Spleen (tissue), 11 donors: ENCODE measurements at regions not wholly inside any gene's neighbourhood (a gene's known extent, or its start where the extent isn't known, plus 50 kb on each side); places are given as distances from the start of the nearest gene placed in this dataset.

ENCODE experiments used
- DNase-seq: peaks from one replicate; pipeline ENCODE4 v3.0.0-alpha.2; 2020
- H3K27ac ChIP-seq, 8 donors: fragments of 200-600 bp; sonication (generic) in 7 of 8; 1 replicate in 4 of 8; 2 replicates in 4 of 8; pipeline versions ENCODE4 v1.5.0 to v1.8.0; 2016 to 2021; ENCODE audit warnings: inconsistent platforms in 4 of 8, mild to moderate bottlenecking in 4 of 8, moderate library complexity in 1 of 8
- H3K27me3 ChIP-seq, 7 donors: fragments of 200-600 bp; sonication (generic) in 6 of 7; replicated peaks in 1 of 7; 1 replicate in 4 of 7; 2 replicates in 3 of 7; pipeline versions ENCODE4 v1.5.0 to v1.8.0; 2016 to 2021; ENCODE audit warnings: inconsistent platforms in 3 of 7, mild to moderate bottlenecking in 1 of 7
- H3K36me3 ChIP-seq, 6 donors: fragments of 200-600 bp; sonication (generic) in 5 of 6; 1 replicate in 4 of 6; 2 replicates in 2 of 6; pipeline versions ENCODE4 v1.5.0 to v1.8.0; 2016 to 2021; ENCODE audit warnings: inconsistent platforms in 2 of 6
- H3K4me1 ChIP-seq, 6 donors: fragments of 200-600 bp; sonication (generic) in 5 of 6; 1 replicate in 3 of 6; 2 replicates in 3 of 6; pipeline versions ENCODE4 v1.5.0 to v1.8.0; 2016 to 2021; ENCODE audit warnings: inconsistent platforms in 3 of 6
- H3K4me3 ChIP-seq, 8 donors: fragments of 200-600 bp; sonication (generic) in 7 of 8; 1 replicate in 4 of 8; 2 replicates in 4 of 8; pipeline versions ENCODE4 v1.5.0 to v1.8.0; 2016 to 2021; ENCODE audit warnings: inconsistent platforms in 4 of 8, mild to moderate bottlenecking in 4 of 8, moderate library complexity in 2 of 8
- H3K9me3 ChIP-seq, 8 donors: fragments of 200-600 bp; sonication (generic) in 7 of 8; 1 replicate in 4 of 8; 2 replicates in 4 of 8; pipeline versions ENCODE4 v1.5.0 to v1.8.0; 2016 to 2021; ENCODE audit warnings: inconsistent platforms in 4 of 8
- CTCF ChIP-seq, 11 experiments: fragments of 200-600 bp in 7 of 11; fragments of 450-650 bp in 4 of 11; sonication (generic) in 4 of 11; IDR thresholded peaks in 8 of 11; conservative IDR thresholded peaks in 3 of 11; 1 replicate in 7 of 11; 2 replicates in 4 of 11; pipeline versions ENCODE4 v1.4.0 to v1.8.0; 2016 to 2021; ENCODE audit warnings: antibody characterized with exemption in 11 of 11, inconsistent platforms in 4 of 11, mild to moderate bottlenecking in 1 of 11
- POLR2A ChIP-seq, 3 donors: fragments of 450-650 bp; IDR thresholded peaks; one replicate each; pipeline ENCODE4 v1.5.1; 2017; ENCODE audit warnings: antibody characterized with exemption in 3 of 3, mild to moderate bottlenecking in 1 of 3
- POLR2AphosphoS5 ChIP-seq, 3 donors: sonication (generic); formaldehyde crosslinking; IDR thresholded peaks; one replicate each; pipeline ENCODE4 v1.5.1; 2017; ENCODE audit warnings: antibody characterized with exemption in 3 of 3
- WGBS, 5 donors: extraction: QIAGEN DNeasy Blood & Tissue Kit in 3 of 5; methylation state at CpG; one replicate each; pipeline versions ENCODE4 v1.1.5 to v1.1.7; 2013 to 2018; 5-methylcytosine and 5-hydroxymethylcytosine counted together
- intact Hi-C: fragments of 100-400 bp; cut with DNase I; formaldehyde crosslinking; loops from one replicate; pipeline ENCODE4 v1.15.0; 2023; ENCODE audit warnings: low total_unique reads
- donor health status: healthy with polysubstance abuse.
- donor health status: DM: no; HTN: no; CAD: no; lungs with moderate emphysema.
- donor health status: DM: no; HTN: no; CAD: no.
- donor health status: Bipolar disorder and iron deficiency.
- donor health status: healthy.
- donor health status: DM: no; HTN: no; CAD: no.
- donor health status: DM: yes; HTN: yes; CAD: no.

DNA sequence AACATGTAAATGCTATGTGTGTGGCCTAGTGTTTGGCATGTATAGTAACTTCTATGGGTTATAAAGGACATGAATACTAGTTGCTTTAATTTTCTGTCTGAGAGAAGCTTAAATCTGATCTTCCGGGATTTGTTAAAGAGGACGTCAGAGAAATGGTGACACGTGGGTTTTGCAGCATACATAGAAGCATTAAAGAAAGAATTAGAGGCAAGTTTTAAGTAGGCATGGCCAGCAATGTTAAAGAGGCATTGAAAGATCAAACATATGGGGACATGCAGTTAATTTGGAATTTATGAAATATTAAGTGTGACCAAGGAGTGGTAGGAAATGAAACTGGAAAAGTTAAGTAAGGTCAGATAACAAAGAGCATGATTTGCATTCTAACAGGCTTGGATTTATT, 311.4 kb upstream of the RIOK2 start:
- Histone ChIP-seq H3K4me3 (no peak overlapping the region), H3K27ac (no peak overlapping the region), H3K27me3 (no peaks in the 10 kb centered on the region), H3K36me3 (no peaks in the 10 kb centered on the region), H3K4me1 (no peaks in the 10 kb centered on the region), H3K9me3 (no peaks in the 10 kb centered on the region)
- no peak for DNase-seq
- intact Hi-C loops: no loop called here
- no peak for TF ChIP-seq POLR2AphosphoS5 (IDR thresholded peaks at IDR 0.05)
- no peak for TF ChIP-seq POLR2A (IDR thresholded peaks at IDR 0.05)
- TF ChIP-seq CTCF (IDR thresholded peaks at IDR 0.05 in 8 of 11, conservative IDR thresholded peaks at IDR 0.05 in 3 of 11): no peak
- WGBS, 5 donors: 63 to 79% (median 68%) methylated on average over 3 of the region's 3 CpGs

DNA sequence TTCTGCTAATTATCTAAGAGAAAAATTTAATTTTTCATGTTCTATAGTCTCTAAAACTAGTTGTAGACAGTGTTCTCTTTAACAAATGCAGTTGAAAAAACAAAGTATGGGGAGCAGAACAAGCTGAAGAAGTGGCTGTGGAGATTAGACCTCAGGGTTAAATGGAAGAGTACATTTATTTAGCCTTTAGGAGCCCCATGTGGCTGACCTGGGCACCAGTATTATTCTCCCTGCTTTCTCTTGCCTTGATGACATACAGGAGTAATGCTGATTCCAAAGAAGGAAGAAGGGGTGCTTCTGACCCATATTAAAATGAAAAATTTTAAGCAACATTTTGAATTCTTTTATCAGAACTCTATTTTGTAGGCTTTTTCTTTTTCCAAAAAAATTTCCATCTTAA, 312.3 kb upstream of the RIOK2 start:
- Histone ChIP-seq H3K9me3 (no peaks in the 10 kb centered on the region), H3K4me3 (no peak overlapping the region), H3K27me3 (no peaks in the 10 kb centered on the region), H3K36me3 (no peaks in the 10 kb centered on the region), H3K27ac (no peak overlapping the region), H3K4me1 (no peaks in the 10 kb centered on the region)
- no peak for DNase-seq
- intact Hi-C loops: no loop called here
- no peak for TF ChIP-seq CTCF (IDR thresholded peaks at IDR 0.05 in 8 of 11, conservative IDR thresholded peaks at IDR 0.05 in 3 of 11)
- no peak for TF ChIP-seq POLR2AphosphoS5 (IDR thresholded peaks at IDR 0.05)
- no peak for TF ChIP-seq POLR2A (IDR thresholded peaks at IDR 0.05)

DNA sequence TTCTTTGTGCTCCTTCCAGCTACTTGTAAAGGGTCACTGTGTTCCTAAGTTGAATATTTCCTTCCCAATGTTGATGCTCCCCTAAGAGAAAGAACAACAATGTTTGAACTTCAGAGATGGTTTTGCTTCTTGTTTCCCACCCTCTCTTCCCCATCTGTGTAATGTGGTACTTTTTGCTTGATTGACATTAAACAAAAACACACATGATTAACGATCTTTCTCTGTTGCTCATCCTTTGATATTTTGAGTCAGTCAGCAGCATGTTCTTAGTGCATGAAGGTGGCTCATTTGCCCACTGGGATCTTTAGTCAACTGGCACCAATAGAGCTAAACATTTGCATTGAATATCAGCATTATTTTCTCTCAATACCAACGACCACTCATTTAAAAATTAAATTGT, 313.0 kb upstream of the RIOK2 start:
- no peak for TF ChIP-seq POLR2A (IDR thresholded peaks at IDR 0.05)
- TF ChIP-seq CTCF (IDR thresholded peaks at IDR 0.05 in 8 of 11, conservative IDR thresholded peaks at IDR 0.05 in 3 of 11): no peak
- TF ChIP-seq POLR2AphosphoS5 (IDR thresholded peaks at IDR 0.05): no peak
- no peaks in the 10 kb centered on the region for H3K9me3 ChIP-seq
- intact Hi-C loops: no loop called here
- H3K36me3 ChIP-seq: no peaks in the 10 kb centered on the region
- no peaks in the 10 kb centered on the region for H3K4me1 ChIP-seq
- 63 to 74% (median 64%) methylated on average over 2 of the region's 2 CpGs for WGBS, 5 donors
- H3K27me3 ChIP-seq: no peaks in the 10 kb centered on the region
- no peak overlapping the region for H3K4me3 ChIP-seq
- H3K27ac ChIP-seq: no peak overlapping the region
- no peak for DNase-seq

DNA sequence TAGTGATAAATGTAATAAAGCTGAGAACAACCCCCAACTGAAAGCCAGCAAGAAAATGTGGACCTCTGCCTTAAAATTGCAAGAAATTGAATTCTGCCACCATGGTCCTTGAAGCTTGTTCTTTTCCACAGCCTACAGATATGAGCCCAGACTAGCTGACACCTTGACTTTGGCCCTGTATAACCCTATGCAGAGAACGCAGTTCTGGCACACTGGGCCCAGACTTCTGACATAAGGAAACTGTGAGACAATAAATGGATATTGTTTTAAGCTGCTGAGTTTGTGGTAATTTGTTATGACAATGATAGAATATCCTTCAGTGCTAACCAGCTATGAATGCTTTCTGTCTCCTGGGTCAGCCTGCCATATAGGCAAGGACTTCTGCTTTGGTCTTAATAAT, 315.6 kb upstream of the RIOK2 start:
- TF ChIP-seq POLR2AphosphoS5 (IDR thresholded peaks at IDR 0.05) (no peak), CTCF (IDR thresholded peaks at IDR 0.05 in 8 of 11, conservative IDR thresholded peaks at IDR 0.05 in 3 of 11) (no peak), POLR2A (IDR thresholded peaks at IDR 0.05) (no peak)
- H3K4me1 ChIP-seq: no peaks in the 10 kb centered on the region
- WGBS, 5 donors: 72 to 100% (median 76%) methylated on average over 1 of the region's 1 CpG
- no peaks in the 10 kb centered on the region for H3K9me3 ChIP-seq
- no peaks in the 10 kb centered on the region for H3K36me3 ChIP-seq
- no peak for DNase-seq
- H3K27me3 ChIP-seq: no peaks in the 10 kb centered on the region
- H3K4me3 ChIP-seq: no peak overlapping the region
- intact Hi-C loops: no loop called here
- no peak overlapping the region for H3K27ac ChIP-seq
